ENCODE measurements at regions not wholly inside any gene's neighbourhood (a gene's known extent, or its start where the extent isn't known, plus 50 kb on each side); places are given as distances from the start of the nearest gene placed in this dataset.
"Not testable (repeated sequence)": the region's sequence is repeated elsewhere in the genome, so short reads cannot be mapped to it uniquely, and the experiment has no call there.

GRCh38 chr1:232570007-232570406 is 59.9 kb downstream of the SIPA1L2 start:
- H3K27me3 ChIP-seq (ENCODE audit: insufficient read depth, poor library complexity, severe bottlenecking), result no peaks in the 10 kb centered on the region
- TF ChIP-seq CTCF (IDR thresholded peaks at IDR 0.05; ENCODE audit: insufficient read depth, low read length) (no peak), REST (IDR thresholded peaks at IDR 0.05; ENCODE audit: insufficient replicate concordance, low read depth) (no peak), GABPA (IDR thresholded peaks at IDR 0.05; ENCODE audit: low read depth) (no peak), POLR2AphosphoS5 (IDR thresholded peaks at IDR 0.05; ENCODE audit: low read depth) (no peak), SPI1 (IDR thresholded peaks at IDR 0.05; ENCODE audit: borderline replicate concordance, low read depth) (no peak)
- DNase-seq (ENCODE audit: low read depth in 1 of 2, low spot score in 1 of 2), result no peak
- H3K27ac ChIP-seq (replicated peaks), result no peak overlapping the region
- H3K4me3 ChIP-seq (replicated peaks; ENCODE audit: insufficient read depth, low read length), result no peak overlapping the region

GRCh38 chr1:232569554-232569921 is 60.4 kb downstream of the SIPA1L2 start:
- not testable (repeated sequence) for DNase-seq (ENCODE audit: low read depth in 1 of 2, low spot score in 1 of 2); H3K4me3 ChIP-seq (replicated peaks; ENCODE audit: insufficient read depth, low read length); H3K27me3 ChIP-seq (ENCODE audit: insufficient read depth, poor library complexity, severe bottlenecking); H3K27ac ChIP-seq (replicated peaks)

- no peak for TF ChIP-seq REST (IDR thresholded peaks at IDR 0.05; ENCODE audit: insufficient replicate concordance, low read depth)
- no peak for TF ChIP-seq SPI1 (IDR thresholded peaks at IDR 0.05; ENCODE audit: borderline replicate concordance, low read depth)
- no peak for TF ChIP-seq CTCF (IDR thresholded peaks at IDR 0.05; ENCODE audit: insufficient read depth, low read length)
- no peak for TF ChIP-seq POLR2AphosphoS5 (IDR thresholded peaks at IDR 0.05; ENCODE audit: low read depth)
- no peak for TF ChIP-seq GABPA (IDR thresholded peaks at IDR 0.05; ENCODE audit: low read depth)
- Histone ChIP-seq H3K4me3 (replicated peaks; ENCODE audit: insufficient read depth, low read length) (no peak overlapping the region), H3K27ac (replicated peaks) (no peak overlapping the region), H3K27me3 (ENCODE audit: insufficient read depth, poor library complexity, severe bottlenecking) (no peaks in the 10 kb centered on the region)
- no peak for DNase-seq (ENCODE audit: low read depth in 1 of 2, low spot score in 1 of 2)
Observed at GRCh38 chr1:232568906-232569553, 60.9 kb downstream of the SIPA1L2 start.

- no peak overlapping the region for H3K27ac ChIP-seq (replicated peaks)
- no peaks in the 10 kb centered on the region for H3K27me3 ChIP-seq (ENCODE audit: insufficient read depth, poor library complexity, severe bottlenecking)
- no peak for DNase-seq (ENCODE audit: low read depth in 1 of 2, low spot score in 1 of 2)
- no peak overlapping the region for H3K4me3 ChIP-seq (replicated peaks; ENCODE audit: insufficient read depth, low read length)
- TF ChIP-seq SPI1 (IDR thresholded peaks at IDR 0.05; ENCODE audit: borderline replicate concordance, low read depth) (no peak), REST (IDR thresholded peaks at IDR 0.05; ENCODE audit: insufficient replicate concordance, low read depth) (no peak), POLR2AphosphoS5 (IDR thresholded peaks at IDR 0.05; ENCODE audit: low read depth) (no peak), CTCF (IDR thresholded peaks at IDR 0.05; ENCODE audit: insufficient read depth, low read length) (no peak), GABPA (IDR thresholded peaks at IDR 0.05; ENCODE audit: low read depth) (no peak)
Observed at GRCh38 chr1:232568331-232568852, 61.5 kb downstream of the SIPA1L2 start.
